Esophagus squamous epithelium (tissue), 4 donors: ENCODE measurements at regions not wholly inside any gene's neighbourhood (a gene's known extent, or its start where the extent isn't known, plus 50 kb on each side); places are given as distances from the start of the nearest gene placed in this dataset.

Source experiments
- CTCF ChIP-seq, 6 experiments: fragments of 450-650 bp in 4 of 6; fragments of 200-600 bp in 2 of 6; sonication (generic) in 2 of 6; IDR thresholded peaks; one replicate each; pipeline ENCODE4 v1.5.1; 2016 to 2019; ENCODE audit warnings: antibody characterized with exemption in 6 of 6, mild to moderate bottlenecking in 4 of 6, moderate library complexity in 4 of 6
- POLR2A ChIP-seq, 4 donors: fragments of 450-650 bp; IDR thresholded peaks; one replicate each; pipeline ENCODE4 v1.6.1; 2017; ENCODE audit warnings: antibody characterized with exemption in 4 of 4, mild to moderate bottlenecking in 4 of 4, moderate library complexity in 3 of 4

DNA sequence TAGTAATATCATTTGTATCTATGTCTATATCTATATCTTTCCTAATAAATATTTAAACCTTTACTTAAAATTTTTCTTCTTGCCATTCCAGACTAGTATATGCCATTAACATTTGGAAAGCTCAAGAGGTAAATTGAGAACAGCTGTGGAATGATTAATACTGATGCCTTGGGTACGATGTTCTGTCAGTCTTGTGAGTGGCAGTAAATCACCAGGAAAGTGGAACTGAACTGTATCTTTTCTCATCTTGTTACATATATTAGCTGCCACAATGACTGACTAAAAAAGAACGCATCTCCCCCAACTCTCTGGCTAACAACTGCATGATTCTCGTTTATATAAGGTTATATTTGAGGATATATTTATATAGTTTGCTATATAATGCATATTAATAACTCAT lies 137.0 kb upstream of the ASCC3 start:
- no peak for TF ChIP-seq CTCF (IDR thresholded peaks at IDR 0.05)
- TF ChIP-seq POLR2A (IDR thresholded peaks at IDR 0.05), result no peak
